ENCODE measurements at regions not wholly inside any gene's neighbourhood (a gene's known extent, or its start where the extent isn't known, plus 50 kb on each side); places are given as distances from the start of the nearest gene placed in this dataset.
"Not testable (repeated sequence)": the region's sequence is repeated elsewhere in the genome, so short reads cannot be mapped to it uniquely, and the experiment has no call there.

DNA sequence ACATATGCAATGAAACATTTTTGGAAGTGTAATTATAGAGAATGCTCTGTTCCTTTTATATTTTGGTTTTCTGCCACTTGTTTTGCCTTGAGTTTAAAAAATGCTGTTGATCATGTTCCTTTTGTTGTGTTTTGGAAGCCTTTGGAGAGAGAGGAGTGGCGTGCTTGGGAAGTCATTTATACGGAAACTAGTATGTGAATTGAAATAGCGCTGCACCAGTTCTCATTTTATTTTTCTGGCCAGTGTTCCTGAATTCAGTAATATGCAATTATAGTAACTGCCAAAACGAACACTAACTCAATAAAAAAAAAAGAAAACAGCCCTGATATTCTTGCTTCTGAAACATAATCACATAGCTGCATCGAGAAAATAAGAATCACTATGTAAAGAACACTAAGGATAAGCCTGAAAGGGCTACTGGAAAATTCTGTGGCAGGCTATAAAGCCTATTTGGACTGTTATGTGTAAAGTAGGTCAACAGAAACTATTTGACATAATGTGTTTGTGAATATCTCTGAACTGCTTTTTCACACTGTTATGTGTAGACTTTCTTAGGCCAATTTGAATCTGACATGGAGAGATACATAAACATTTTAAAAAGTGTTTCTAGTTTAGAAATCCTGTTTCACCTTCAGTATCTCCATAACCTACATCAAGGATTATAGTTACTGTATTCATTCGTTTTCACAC is 742.0 kb downstream of the KCNT2 start:
- no peaks in the 10 kb centered on the region for H3K27me3 Mint-ChIP-seq (ENCODE audit: low read depth)
- H3K36me3 Mint-ChIP-seq (ENCODE audit: low read depth) = no peaks in the 10 kb centered on the region
- no peak overlapping the region for H3K27ac Mint-ChIP-seq
- TF ChIP-seq, protein P1, sequence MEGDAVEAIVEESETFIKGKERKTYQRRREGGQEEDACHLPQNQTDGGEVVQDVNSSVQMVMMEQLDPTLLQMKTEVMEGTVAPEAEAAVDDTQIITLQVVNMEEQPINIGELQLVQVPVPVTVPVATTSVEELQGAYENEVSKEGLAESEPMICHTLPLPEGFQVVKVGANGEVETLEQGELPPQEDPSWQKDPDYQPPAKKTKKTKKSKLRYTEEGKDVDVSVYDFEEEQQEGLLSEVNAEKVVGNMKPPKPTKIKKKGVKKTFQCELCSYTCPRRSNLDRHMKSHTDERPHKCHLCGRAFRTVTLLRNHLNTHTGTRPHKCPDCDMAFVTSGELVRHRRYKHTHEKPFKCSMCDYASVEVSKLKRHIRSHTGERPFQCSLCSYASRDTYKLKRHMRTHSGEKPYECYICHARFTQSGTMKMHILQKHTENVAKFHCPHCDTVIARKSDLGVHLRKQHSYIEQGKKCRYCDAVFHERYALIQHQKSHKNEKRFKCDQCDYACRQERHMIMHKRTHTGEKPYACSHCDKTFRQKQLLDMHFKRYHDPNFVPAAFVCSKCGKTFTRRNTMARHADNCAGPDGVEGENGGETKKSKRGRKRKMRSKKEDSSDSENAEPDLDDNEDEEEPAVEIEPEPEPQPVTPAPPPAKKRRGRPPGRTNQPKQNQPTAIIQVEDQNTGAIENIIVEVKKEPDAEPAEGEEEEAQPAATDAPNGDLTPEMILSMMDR (IDR thresholded peaks at IDR 0.05; ENCODE audit: unreplicated experiment in 3 of 3) = no peak
- no peak overlapping the region for H3K4me3 Mint-ChIP-seq
- no peaks in the 10 kb centered on the region for H3K4me1 Mint-ChIP-seq
- H3K9me3 Mint-ChIP-seq = no peaks in the 10 kb centered on the region

DNA sequence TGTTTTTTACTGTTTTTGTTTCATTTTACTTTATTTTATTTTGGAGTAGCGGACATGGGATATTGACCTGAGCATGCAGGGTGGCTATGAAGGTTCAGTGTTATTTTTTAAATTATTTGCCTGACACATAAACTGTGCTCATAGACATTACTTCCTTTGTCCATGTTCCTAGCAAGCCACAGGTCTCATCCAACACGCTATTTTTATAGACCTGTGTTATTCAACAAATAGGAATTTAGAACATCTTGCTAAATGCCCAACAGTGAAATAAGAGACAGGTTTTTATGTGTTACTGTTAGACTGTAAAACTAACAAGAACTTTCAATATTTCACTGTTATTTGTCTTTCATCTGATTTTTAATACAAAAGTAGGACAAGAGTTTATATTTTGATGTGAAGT is 756.4 kb downstream of the KCNT2 start:
- Mint-ChIP-seq H3K27ac (no peak overlapping the region), H3K4me1 (no peaks in the 10 kb centered on the region), H3K36me3 (ENCODE audit: low read depth) (no peaks in the 10 kb centered on the region), H3K9me3 (no peaks in the 10 kb centered on the region), H3K4me3 (no peak overlapping the region), H3K27me3 (ENCODE audit: low read depth) (no peaks in the 10 kb centered on the region)
- TF ChIP-seq, protein P1 (IDR thresholded peaks at IDR 0.05; ENCODE audit: unreplicated experiment in 3 of 3) = no peak

DNA sequence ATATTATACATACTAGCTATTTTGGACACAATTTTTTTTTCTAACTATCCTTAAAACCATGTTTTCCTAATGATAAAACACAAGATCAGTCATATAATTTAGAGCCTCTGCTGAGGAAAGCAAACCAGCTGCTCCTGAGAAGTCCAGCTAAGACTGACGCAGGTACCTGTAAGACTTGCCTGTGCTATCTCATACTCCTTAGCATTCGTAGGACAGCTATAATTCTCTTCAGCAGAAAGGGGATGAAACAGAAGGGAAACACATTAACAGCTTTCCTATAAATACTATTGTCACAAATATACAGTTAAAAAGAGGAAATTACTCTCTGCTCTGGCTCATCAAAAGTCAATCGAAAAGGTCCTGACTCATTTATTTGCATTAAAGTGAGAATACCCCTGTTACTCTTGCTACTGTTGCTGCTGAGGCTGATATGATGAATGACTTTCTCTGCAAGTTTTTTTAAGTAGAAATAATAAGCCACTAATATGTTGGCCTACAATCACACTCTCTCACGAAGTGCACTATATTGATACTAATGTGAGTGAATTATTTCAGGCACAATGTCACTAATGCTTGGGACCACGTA is 757.1 kb downstream of the KCNT2 start:
- H3K4me3 Mint-ChIP-seq = no peak overlapping the region
- no peaks in the 10 kb centered on the region for H3K9me3 Mint-ChIP-seq
- TF ChIP-seq, protein P1 (IDR thresholded peaks at IDR 0.05; ENCODE audit: unreplicated experiment in 3 of 3) = no peak
- no peaks in the 10 kb centered on the region for H3K27me3 Mint-ChIP-seq (ENCODE audit: low read depth)
- no peak overlapping the region for H3K27ac Mint-ChIP-seq
- no peaks in the 10 kb centered on the region for H3K36me3 Mint-ChIP-seq (ENCODE audit: low read depth)
- no peaks in the 10 kb centered on the region for H3K4me1 Mint-ChIP-seq

- Mint-ChIP-seq H3K27me3 (ENCODE audit: low read depth) (no peaks in the 10 kb centered on the region), H3K9me3 (peaks cover 2% of the 10 kb centered on the region), H3K27ac (no peak overlapping the region), H3K4me1 (no peaks in the 10 kb centered on the region), H3K36me3 (ENCODE audit: low read depth) (no peaks in the 10 kb centered on the region), H3K4me3 (no peak overlapping the region)
- TF ChIP-seq, protein P1 (IDR thresholded peaks at IDR 0.05; ENCODE audit: unreplicated experiment in 3 of 3) = no peak
Observed at GRCh38 chr1:195849180-195849579, 759.1 kb downstream of the KCNT2 start.

DNA sequence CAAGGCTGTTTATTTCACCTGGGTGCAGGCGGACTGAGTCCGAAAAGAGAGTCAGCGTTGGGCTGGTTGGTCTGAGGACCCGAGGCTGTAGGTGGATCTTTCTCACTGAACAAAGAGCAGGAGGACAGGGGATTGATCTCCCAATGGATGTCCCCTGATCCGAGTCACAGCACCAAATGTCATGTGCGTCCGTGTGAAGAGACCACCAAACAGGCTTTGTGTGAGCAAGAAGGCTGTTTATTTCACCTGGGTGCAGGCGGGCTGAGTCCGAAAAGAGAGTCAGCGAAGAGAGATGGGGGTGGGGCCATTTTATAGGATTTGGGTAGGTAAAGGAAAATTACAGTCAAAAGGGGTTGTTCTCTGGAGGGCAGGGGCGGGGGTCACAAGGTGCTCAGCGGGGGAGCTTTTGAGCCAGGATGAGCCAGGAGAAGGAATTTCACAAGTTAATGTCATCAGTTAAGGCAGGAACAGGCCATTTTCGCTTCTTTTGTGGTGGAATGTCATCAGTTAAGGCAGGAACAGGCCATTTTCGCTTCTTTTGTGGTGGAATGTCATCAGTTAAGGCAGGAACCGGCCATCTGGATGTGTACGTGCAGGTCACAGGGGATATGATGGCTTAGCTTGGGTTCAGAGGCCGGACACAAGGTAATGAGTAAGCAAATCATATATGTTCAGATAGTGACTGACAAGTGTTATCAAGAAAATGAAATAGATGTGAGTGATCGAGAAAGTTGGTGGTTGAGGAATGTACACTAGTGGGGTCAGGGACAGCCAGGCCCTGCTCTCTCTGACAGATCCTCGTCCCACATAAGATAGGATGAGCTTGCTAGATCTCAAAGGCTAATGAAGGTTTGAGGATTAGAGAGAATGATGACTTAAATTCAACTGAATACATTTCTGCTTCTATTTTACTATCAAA is 760.0 kb downstream of the KCNT2 start:
- not testable (repeated sequence) for H3K36me3 Mint-ChIP-seq (ENCODE audit: low read depth); H3K9me3 Mint-ChIP-seq; H3K4me1 Mint-ChIP-seq; H3K27me3 Mint-ChIP-seq (ENCODE audit: low read depth); H3K27ac Mint-ChIP-seq
- H3K4me3 Mint-ChIP-seq = peak overlapping the region in 2 of 3 experiments; percentile 29 to 57

GRCh38 chr1:195831789-195832188 is 776.5 kb downstream of the KCNT2 start:
- Mint-ChIP-seq H3K27ac (no peak overlapping the region), H3K4me3 (no peak overlapping the region)

More at GRCh38 chr1:195831789-195832188, 776.5 kb downstream of the KCNT2 start:
- H3K27me3 Mint-ChIP-seq (ENCODE audit: low read depth) = no peaks in the 10 kb centered on the region
- TF ChIP-seq, protein P1 (IDR thresholded peaks at IDR 0.05; ENCODE audit: unreplicated experiment in 3 of 3) = no peak
- H3K36me3 Mint-ChIP-seq (ENCODE audit: low read depth) = no peaks in the 10 kb centered on the region
- H3K9me3 Mint-ChIP-seq = no peaks in the 10 kb centered on the region
- H3K4me1 Mint-ChIP-seq = no peaks in the 10 kb centered on the region
